Stimulated activated CD4-positive, alpha-beta T cell treated with anti-CD3 and anti-CD28 coated beads, Interleukin-15, amount 100 ng/mL, for 24 hours (primary cell): ENCODE measurements at regions not wholly inside any gene's neighbourhood (a gene's known extent, or its start where the extent isn't known, plus 50 kb on each side); places are given as distances from the start of the nearest gene placed in this dataset.

ENCODE experiments used
- DNase-seq: peaks from one replicate; pipeline ENCODE4 v3.0.0-alpha.2; 2020

DNA sequence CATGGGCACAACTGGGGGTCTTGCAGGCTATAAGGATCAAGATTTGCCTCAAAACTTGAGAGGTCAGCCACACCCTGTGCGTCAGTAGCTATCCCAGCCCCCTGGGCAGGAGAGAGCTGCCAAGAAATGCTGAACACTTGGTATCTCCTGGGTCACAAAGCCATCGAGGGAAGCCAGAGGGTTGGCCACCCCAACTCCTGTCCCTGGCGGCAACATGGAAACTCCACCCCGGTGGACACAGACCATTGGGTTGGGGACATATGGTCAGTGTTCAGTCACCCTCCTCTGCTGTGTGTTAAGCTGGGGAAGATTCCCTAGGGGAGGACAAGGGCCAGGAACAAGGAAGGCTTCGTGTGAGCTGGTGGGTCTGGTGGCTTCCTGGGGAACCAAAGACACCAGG, 140.6 kb downstream of the C5orf15 start:
- DNase-seq, result no peak

DNA sequence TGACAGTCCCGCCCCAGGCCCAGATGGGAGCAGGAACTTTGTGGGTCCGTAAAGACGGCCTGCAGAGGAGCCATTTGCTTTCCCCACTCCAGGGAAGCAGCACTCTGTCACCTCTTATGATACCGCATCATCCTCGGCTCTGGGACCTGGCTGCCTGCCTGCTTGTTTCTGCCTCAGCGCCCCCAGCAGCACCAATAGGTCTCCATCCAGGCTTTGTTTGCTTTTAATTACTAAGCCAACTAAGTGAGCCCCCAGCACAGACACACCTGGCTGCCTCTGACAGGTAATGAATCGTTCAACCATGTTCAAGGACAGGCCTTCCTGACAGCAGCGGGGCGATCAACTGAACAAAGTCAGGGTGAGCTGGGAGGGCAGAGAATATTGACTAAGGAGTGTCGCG, 141.4 kb downstream of the C5orf15 start:
- no peak for DNase-seq

DNA sequence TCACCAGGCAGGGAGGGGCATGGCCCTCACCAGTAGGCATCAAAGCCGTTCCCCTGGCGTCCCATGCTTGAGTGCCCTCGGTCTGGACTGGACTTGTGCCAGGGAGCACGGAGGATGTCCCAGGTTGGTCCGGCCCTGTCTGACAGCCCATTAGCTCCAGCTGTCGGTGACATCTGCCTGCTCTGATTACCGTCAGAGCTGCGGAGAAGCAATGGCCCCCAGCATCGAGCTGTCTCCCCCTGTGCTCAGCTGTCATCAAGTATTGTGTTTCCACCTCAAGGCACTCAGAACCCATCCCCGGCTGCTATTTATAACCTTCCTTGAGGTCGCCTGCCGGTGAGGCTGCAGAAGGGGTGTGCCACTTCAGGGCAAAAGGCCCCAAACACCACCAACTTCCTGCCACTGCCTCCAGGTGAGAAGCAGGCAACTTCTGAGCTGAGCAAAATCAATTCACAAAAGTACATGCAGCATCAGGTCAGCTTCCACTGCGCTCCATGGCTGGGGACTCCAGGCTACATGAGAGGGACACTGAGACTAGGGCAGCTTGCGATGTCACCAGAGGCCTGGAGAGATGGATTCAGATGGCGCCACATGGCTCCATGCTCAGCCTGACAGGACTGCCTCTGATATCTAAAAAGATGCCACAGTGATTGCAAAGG, 142.7 kb downstream of the C5orf15 start:
- no peak for DNase-seq

DNA sequence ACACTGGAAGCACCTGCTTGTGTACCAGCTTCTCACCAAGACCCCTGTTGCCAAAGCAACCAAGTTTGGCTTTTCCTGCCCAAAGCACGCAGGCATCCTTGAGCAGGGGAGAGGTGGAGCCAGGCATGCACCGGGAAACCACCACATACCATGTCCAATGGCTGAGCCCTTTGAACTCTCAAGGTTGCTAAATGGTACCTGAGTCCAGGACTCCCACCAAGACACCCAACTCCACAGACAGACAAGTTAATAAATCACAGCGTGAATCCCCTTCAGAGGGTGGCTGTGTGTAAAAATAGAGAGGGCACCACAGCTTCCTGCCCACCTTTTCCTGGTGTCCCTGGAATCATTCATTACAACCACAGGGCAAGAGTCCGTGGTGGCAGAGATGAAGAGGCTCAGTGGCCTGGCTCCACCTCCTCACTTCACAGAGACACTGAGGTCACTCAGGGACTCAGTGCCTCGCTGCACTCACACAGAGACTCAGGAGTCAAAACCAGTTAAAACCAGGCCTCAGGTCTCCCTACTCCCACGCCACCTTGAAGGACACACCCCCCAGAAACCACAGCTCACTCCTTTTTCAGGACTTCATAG, 143.7 kb downstream of the C5orf15 start:
- DNase-seq, result peak; percentile 38

DNA sequence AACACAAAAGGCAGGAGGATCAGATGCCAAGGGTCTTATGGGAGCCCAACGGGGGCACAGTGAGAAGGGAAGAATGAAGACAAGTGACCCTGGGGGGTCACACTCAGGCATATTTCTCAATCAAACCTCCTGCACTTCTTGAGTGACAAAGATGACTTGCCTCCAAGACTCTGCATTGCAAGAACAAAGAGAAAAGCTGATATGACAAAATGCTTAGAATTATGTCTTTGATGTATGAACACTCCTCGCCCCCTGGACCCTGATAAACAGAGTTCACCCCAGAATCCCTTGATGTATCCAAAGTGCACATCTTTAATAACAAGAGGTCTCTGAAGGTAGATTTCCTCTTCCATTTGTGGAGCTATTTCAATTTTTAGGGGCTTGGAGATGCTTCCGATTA, 146.5 kb downstream of the C5orf15 start:
- no peak for DNase-seq

DNA sequence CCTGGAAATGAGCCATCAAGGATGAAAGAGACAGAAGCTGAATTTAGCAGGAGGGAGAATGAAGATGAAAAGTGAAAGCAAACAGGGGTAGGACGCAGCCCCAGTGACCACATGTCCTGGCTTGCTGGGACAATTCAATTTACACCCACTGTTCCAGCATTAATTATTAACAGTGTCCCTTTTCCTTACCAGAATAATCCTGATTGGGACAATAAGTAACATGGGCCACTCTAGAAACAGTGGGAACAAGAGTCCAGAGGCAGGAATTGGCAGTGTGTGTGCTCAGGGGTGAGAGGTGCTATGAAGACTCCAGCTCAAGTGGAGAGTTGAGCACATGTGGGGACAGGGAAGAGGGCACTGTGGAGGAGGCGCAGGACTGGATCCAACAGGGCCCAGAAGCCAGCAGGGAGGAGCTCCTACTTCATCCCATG, 147.1 kb downstream of the C5orf15 start:
- DNase-seq, result no peak

DNA sequence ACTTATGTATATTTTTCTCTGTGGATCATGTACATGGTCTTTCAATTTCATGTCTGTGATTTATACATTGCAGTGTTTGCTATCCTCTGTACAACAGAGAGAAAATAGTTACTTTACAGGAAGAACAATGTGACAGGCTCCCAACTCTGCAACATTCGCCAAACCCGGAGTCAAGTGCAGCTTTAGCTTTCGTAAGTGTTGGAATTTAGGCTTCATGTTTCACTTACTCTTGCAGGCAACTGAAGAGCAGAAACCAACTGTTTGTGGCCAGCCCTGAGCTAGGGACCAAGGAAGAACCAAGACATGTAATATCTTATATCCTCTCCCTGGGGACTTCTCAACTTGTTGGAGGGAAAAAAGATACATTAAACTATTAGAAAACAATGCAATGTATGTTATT, 147.9 kb downstream of the C5orf15 start:
- no peak for DNase-seq

DNA sequence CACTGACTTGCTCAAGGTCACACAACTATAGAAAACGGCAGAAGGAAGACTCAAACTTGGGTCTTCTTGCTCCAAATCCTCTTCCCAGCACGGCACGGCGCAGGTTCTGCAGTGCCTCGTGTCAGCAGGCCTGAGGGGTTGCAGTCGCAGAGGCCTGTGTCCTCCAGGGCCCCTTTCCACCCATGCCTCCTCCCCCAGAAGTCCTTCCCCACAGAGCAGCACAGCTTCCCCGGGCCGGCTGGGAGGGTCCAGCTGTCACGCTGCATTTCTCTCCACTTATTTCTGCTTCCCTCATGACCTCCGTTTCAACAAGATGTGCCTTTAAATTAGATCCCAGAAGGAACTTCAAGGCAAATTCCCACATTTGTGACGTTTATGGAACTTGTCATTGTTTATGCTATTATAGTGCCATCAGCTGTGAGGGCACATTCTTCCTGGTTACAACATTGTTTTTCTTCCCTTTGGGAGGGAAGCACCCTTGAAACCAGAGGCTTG, 148.4 kb downstream of the C5orf15 start:
- DNase-seq, result no peak

DNA sequence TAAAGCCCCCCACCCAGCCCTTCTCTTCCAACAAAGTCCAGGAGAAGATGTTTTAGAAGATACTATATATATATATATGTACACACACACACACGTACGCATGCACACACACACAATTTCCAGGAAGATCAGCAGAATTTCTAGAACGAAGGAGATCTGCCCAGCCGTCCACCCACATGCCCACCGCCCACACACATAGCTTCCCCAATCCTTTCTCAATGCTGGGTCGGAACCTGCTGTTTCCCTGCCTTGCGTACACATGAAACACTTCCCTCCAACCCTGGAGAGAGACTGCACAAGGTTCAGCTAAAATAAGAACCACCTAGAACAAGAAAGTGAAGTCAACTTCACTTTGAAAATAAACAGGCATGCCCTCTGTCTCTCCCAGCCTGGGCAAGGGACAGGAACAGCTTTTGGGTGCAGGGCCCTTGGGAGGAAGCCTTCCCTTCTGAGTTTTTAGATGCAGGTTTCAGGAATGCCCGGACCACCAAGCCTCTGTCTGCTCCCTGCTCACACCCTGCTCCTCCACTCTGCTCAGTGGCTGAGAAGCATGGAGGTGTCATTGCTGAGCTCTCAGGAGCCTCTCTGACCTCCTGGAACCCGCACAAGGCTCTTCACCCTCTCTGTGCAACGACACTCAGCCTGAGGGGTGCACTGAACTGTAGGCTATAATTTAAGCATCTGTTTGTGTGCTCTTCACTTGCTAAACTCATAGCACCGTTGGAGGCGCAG, 149.4 kb downstream of the C5orf15 start:
- no peak for DNase-seq

DNA sequence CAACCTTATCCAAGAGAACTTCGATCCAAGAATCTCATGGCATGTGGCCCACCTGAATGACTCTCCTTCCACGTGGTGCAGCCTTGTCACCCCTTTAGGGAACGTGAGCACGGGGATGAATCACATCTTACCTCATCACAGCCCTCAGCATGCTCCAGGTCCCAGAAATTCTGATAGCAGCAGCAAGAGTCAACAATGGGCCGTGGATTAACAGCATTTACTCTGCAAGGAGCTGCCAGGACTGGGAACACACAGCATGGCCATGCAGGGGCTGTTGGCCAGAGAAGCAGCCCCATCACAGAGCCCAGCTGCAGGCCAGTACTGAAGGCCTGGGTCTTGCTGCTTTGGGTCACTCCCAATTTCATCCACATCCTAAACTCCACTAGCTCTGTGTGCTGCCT, 150.4 kb downstream of the C5orf15 start:
- DNase-seq, result no peak

DNA sequence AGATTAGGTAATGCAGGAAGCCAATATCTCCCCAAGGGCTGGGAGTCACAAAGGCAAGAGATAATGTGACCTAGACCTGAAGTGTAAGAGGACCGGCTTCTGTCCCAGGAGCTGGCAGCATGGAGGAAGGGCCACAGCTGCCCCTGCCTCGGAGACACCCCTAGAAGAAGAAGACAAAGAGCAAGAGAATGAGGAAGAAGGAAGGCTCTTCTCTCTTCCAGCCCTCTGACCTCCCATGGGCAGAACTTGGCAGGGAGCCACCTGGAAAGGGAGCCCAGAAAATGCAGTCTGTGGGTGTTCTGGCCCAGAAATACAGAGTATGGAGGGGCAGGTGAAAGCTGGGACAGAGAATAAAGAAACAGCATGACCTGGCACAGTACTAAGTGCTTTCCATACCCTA, 151.0 kb downstream of the C5orf15 start:
- no peak for DNase-seq

DNA sequence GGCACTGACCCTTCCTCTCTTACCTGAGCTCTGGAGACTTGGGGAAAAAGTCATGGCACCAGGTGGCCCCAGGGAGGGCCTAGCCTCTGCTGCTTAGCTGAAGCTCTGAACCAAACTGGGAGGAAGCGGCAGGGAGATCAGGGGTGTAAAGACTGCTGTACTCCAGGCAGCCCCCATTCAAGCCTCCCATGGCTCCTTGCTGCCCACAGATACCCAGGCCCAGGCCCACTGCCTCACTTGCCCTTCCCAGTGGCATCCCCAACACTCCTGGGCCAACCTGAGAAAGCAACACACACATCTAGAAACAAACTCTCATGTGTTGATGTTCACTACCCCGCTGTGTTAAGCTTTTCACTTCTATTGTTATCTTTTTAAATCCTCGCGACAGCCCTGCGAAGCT, 151.6 kb downstream of the C5orf15 start:
- no peak for DNase-seq

DNA sequence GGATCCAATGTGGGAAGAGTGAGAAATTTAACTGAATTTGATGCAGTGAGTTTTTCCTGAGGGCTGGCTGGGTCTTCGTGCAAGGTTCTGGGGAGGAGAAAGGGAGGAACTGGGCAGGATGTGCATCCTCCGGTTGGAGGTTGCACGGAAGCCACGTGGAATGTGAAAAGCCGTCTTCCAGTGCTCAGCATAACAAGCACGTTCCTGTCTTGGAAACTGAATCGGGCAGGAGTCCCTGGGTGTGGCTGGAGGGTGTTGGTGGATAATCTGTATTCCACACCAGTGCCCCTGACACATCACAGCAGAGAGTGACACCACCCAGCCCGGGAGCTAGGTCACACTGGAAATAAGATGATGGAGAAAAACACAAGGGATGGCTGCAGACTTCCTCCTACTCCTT, 154.3 kb downstream of the C5orf15 start:
- no peak for DNase-seq

DNA sequence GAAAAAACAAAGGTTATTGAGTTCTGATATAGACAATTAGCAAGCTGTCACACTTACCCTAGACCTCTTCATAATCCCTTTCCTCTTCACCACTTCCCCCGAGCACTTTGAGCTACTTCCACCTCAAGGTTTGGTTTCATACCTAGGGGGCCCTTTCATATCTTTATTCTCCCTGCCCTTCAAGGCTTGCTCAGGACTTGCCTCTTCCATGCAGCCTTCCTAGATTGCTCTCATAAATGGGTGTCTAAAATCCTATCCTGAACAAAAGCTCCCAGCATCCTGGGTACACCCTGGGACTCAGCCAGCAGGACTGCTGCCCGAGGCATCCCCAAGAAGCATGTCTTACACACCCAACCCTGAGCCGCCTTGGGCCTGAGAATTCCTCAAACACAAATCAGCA, 157.3 kb downstream of the C5orf15 start:
- no peak for DNase-seq

DNA sequence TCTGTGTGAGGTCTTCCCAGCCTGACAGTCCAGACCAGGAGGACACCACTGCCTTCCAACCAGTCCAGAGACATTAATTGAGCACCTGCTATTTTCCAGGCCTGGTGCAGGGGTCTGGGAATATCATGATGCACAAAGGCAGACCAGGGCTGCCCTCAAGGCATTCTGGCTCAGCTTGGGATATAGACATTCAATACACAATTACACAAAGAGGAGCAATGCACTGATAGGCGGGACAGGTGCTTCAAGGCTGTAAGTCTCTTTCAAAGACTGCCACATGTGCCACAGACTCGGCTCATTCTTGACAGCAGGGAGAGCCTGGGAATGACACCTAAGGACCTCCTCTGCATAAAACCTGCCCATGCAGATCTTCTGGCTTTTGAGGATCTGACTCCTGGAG, 158.6 kb downstream of the C5orf15 start:
- no peak for DNase-seq

DNA sequence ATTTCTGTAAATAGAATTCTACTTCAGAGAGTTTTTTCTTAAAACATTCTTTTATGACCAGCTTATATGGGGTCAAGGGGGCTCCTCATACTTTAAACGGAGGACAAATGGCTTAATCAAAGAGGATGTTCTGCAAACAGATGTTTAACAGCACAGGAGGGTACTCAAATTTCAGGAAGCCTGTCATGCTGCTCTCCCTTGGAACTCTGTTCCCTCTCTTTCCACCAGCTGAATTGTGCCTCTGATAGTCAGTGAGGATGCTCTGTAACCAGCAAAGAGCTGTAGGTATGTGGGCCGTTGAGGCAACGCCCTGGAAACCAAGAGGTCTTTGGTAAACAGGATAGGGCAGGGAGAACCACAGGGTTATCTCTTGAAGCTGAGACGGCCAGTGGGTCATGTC, 161.1 kb downstream of the C5orf15 start:
- DNase-seq, result no peak

DNA sequence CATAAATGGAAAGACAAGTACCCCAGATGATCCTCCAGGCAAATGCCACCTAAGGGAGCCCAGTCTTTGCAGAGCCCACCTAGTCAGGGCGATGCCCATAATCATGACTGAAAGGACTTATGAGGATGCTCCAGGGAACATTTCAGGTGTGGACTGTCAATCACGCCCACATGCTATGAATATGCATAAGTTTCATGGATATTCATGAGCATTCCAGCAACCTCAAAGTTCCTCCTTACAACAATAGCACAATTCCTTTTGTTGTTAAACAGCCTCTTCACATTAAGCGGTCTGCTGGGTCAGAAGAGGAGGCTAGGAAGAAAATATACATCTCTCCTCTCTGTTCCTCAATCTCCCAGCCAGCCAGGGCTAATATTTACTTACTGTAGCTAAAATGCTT, 161.6 kb downstream of the C5orf15 start:
- DNase-seq, result no peak

DNA sequence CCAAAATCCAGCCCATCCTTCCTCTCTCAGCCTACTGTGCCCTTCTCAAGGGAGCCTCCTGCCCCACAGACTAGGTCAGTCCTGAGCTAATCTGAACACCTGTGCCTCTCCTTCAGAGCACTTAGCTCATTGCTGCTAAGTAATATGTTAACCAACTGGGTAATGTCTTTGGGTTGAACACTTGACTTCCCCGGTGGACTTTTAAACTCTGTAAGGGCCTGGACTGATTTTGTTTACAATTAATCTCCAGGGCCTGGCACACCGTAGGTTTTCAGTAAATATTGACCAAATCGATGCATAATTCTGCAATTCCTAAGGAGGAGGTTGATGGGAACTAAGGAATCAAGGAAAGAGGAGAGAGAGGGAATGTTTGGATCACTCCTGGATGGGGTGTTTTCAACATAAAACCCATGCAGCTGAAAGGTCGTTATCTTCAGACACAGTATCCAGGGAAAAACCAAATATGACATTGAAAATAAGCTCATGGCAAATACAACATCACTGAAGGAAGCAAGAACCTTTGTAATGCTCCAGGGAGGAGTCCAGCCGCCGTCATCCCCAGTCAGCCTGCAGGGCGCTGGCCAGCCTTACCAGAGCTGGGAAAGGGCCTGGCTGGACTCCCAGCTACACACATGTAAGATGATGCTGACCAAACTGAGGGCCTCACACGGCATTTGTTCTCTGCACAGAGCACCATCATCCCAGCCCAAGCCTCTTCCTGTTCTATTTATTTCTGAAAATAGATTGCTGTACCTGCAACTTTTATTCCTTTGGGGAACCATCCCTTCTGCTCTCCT, 166.3 kb downstream of the C5orf15 start:
- DNase-seq, result no peak

DNA sequence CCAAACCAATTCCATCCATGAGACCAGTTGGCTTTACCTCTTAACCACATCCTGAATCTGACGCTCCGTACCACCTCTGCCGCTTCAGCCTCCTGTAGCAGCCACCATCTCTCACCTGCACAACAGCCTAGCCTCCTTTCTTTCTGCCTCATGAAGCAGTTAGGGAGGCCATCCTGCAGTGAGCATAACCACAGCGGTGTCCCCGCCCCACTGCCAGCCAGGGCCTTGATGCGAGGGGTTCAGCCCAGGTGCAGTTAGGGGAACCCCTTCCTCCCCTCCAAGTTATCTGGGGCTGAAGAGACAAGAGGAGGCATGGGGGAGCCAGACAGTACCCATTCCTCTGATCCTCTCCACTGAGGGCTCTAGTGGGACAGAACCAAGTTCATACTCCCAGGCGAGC, 167.0 kb downstream of the C5orf15 start:
- DNase-seq, result no peak

DNA sequence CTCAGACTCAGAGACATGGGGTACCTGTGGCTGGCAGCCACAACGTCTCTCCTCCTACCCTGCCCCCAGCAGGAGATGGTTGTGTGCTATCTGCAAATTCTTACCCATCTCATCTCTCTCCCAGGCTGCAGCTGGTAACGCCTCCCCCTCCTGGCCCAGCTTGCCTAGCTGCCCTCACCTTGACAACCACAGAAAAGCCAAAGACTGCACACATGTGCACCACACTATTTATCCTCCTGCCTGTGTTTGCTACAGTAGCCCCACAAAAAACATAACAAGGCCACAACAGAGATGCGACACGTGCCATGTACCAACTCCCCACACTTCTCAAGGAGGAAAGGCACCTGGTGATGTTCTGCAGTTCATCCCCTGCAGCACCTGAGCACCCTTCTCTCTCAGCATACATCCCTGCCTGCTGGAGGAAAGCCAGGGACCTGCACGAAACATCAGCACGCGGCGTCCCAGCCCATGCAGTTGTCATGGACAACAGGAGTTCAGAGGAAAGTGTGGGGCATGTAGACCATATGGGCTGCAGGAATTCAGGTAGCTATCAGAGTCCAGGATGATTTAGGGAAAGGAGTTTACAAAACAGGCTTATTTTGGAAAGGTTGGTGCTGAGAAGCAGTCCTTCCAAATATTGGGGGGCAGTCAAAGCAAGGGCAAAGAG, 168.7 kb downstream of the C5orf15 start:
- no peak for DNase-seq

DNA sequence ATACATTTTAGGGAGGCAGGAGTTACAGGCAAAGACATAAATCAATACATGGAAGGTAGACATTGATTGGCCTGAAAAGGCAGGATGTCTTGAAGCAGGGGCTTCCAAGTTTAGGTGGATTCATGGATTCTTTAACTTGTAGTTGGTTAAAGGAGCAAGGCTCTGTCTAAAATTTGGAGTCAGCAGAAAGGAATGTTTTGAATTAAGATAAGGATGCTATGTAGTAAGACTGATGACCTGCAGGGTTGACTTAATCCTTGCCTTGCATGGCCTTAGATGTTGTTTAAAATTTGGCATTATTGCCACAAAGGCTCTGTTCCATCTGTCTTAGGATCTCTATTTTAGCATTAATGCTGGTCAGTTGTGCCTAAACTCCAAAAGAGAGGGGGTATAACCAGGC, 171.3 kb downstream of the C5orf15 start:
- DNase-seq, result no peak

DNA sequence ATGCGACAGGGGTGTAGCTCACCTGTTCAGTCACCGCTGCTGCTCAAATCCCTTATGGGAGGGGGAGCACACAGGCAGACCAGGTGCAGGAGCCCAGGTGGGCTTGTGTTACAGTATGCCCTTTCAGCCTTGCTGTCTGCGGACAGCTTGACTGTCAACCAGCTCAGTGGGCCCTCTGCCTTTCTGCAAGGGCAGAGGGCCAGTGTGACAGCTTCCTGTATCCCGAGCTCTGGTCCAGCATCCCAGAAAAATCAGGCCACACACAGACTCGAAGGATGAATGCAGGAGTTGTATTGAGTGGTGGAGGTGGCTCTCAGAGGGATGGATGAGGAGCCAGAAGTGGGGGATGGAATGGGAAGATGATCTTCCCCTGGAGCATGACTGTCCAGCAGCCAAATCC, 172.2 kb downstream of the C5orf15 start:
- DNase-seq, result no peak
